ENCODE measurements at regions not wholly inside any gene's neighbourhood (a gene's known extent, or its start where the extent isn't known, plus 50 kb on each side); places are given as distances from the start of the nearest gene placed in this dataset.

DNA sequence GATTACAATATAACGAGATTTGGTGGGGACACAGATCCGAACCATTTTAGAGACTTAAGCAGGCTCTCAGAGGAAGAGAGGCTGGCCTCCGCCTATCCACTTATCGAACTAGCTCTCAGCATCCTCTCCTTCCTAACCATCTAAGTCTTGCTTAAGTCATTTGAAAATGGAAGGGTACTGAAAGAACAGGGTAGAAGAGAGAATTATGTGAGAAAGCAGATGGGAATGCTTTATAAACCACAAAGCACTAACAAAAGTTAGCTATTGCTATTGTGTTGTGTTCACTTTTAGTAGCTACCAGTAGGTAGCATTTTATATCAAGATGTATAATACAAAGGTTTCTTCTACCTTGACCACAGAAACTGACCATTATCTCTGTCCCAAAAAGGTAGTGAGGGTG lies 153.4 kb upstream of the CADM1 start:
- intact Hi-C loops (cut with DNase I) = no loop called here
- DNase-seq = no peak
- Histone ChIP-seq H3K9me3 (no peaks in the 10 kb centered on the region), H3K36me3 (no peaks in the 10 kb centered on the region), H3K27me3 (peaks cover 37 to 91% of the 10 kb centered on the region in 2 donors), H3K4me1 (peaks cover 0 to 7% of the 10 kb centered on the region in 2 donors), H3K4me3 (no peak overlapping the region), H3K27ac (no peak overlapping the region)
- TF ChIP-seq, protein P1, sequence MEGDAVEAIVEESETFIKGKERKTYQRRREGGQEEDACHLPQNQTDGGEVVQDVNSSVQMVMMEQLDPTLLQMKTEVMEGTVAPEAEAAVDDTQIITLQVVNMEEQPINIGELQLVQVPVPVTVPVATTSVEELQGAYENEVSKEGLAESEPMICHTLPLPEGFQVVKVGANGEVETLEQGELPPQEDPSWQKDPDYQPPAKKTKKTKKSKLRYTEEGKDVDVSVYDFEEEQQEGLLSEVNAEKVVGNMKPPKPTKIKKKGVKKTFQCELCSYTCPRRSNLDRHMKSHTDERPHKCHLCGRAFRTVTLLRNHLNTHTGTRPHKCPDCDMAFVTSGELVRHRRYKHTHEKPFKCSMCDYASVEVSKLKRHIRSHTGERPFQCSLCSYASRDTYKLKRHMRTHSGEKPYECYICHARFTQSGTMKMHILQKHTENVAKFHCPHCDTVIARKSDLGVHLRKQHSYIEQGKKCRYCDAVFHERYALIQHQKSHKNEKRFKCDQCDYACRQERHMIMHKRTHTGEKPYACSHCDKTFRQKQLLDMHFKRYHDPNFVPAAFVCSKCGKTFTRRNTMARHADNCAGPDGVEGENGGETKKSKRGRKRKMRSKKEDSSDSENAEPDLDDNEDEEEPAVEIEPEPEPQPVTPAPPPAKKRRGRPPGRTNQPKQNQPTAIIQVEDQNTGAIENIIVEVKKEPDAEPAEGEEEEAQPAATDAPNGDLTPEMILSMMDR (IDR thresholded peaks at IDR 0.05) = no peak
- ATAC-seq = no peak

DNA sequence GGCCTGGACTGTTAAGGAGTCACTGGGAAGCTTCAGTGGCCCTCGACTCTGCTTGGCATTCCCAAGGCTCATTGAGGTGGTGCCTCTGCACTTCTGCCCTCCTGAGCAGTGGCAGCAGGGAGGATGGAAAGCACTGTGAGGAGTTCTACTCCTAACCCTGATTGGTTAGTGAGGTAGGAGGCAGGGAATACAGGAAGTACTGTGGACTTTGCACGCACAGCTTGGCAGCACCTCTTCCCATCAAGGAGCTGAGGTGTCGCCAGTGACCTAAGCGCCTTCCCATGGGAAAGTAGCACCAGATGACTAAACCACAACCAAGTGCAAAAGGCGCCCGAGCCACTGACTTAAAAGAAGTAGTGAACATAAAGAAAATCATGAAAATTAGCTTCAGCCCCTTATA lies 152.5 kb upstream of the CADM1 start:
- Histone ChIP-seq H3K27me3 (peaks cover 37 to 82% of the 10 kb centered on the region in 2 donors), H3K36me3 (no peaks in the 10 kb centered on the region), H3K4me1 (peaks cover 0 to 7% of the 10 kb centered on the region in 2 donors), H3K9me3 (no peaks in the 10 kb centered on the region), H3K4me3 (no peak overlapping the region), H3K27ac (no peak overlapping the region)
- DNase-seq = no peak
- TF ChIP-seq, protein P1 (IDR thresholded peaks at IDR 0.05) = no peak
- intact Hi-C loops (cut with DNase I) = no loop called here
- no peak for ATAC-seq

DNA sequence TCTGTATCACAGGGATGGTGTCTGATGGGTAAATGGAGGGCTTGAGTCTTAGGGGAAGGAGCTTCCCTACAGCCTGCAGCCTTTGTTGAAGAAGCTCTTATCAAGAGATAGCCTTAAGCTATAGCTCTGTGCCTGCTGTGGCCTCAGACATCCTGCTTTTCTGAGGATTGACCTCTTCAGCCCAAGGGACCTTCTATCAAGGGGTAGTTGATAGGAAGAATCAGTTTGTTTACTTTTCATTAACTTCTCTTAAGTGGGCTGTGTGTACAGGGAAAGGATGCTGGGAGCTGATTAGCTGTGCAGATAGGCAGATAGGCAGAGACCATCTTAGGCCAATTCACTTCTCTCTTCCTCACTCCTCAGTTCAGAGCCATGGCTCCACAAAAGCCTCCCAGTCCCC lies 151.8 kb upstream of the CADM1 start:
- no peak for ATAC-seq
- H3K27me3 ChIP-seq = peaks cover 36 to 77% of the 10 kb centered on the region in 2 donors
- peaks cover 0 to 7% of the 10 kb centered on the region in 2 donors for H3K4me1 ChIP-seq
- DNase-seq = no peak
- no peak overlapping the region for H3K27ac ChIP-seq
- TF ChIP-seq, protein P1 (IDR thresholded peaks at IDR 0.05) = no peak
- H3K9me3 ChIP-seq = no peaks in the 10 kb centered on the region
- intact Hi-C loops (cut with DNase I) = no loop called here
- no peak overlapping the region for H3K4me3 ChIP-seq
- no peaks in the 10 kb centered on the region for H3K36me3 ChIP-seq

DNA sequence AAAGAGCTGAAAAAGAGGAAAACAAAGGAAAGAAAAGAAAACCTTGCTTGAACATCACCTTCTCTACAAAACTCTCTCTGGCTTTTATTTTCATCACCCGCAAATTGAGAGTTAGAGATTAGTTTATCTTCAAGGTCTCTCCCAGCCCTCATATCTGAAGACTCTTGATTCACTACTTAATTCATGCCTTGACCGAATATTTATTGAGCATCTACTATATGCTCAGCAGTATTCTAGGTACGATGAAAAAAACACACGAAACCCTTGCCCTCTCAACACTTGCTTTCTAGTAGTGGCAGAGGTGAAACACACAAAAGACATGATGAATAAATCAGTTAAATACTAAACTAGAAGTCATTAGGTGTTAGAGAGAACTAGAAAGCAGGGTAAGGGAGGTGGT lies 150.6 kb upstream of the CADM1 start:
- H3K36me3 ChIP-seq = no peaks in the 10 kb centered on the region
- DNase-seq (no peak), ATAC-seq (no peak)
- TF ChIP-seq, protein P1 (IDR thresholded peaks at IDR 0.05) = no peak
- peaks cover 25 to 74% of the 10 kb centered on the region in 2 donors for H3K27me3 ChIP-seq
- H3K27ac ChIP-seq = no peak overlapping the region
- H3K9me3 ChIP-seq = no peaks in the 10 kb centered on the region
- H3K4me1 ChIP-seq = peaks cover 0 to 5% of the 10 kb centered on the region in 2 donors
- intact Hi-C loops (cut with DNase I) = no loop called here
- H3K4me3 ChIP-seq = no peak overlapping the region

DNA sequence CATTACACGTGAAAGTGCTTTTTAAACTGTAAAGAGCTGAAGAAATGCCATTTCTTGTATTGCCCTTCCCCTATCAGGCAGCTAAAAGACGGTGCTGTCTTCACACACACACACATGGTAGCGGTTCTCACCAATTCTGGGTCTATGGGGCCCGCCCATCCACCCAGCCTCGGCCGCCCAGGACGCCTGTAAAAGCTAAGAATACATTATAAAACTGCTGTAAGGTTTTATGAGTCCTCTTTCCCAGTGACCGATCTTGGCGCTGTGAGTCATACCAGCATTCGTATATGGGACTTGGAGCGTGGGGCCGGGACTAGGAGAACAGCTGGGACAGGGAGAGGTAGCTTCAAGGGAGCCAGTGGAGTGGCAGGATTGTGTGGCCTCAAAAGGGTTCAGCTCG lies 149.7 kb upstream of the CADM1 start:
- H3K27ac ChIP-seq = no peak overlapping the region
- intact Hi-C loops (cut with DNase I) = no loop called here
- H3K4me3 ChIP-seq = no peak overlapping the region
- TF ChIP-seq, protein P1 (IDR thresholded peaks at IDR 0.05) = no peak
- no peaks in the 10 kb centered on the region for H3K4me1 ChIP-seq
- no peak for DNase-seq
- no peaks in the 10 kb centered on the region for H3K36me3 ChIP-seq
- H3K9me3 ChIP-seq = no peaks in the 10 kb centered on the region
- ATAC-seq = no peak
- peaks cover 16 to 72% of the 10 kb centered on the region in 2 donors for H3K27me3 ChIP-seq
